GM23248 (cell line): ENCODE measurements at regions not wholly inside any gene's neighbourhood (a gene's known extent, or its start where the extent isn't known, plus 50 kb on each side); places are given as distances from the start of the nearest gene placed in this dataset.
"Not testable (repeated sequence)": the region's sequence is repeated elsewhere in the genome, so short reads cannot be mapped to it uniquely, and the experiment has no call there.

Source experiments
- DNase-seq: peaks from one replicate; pipeline ENCODE4 v3.0.0-alpha.2; 2015
- H2AFZ ChIP-seq: fragments of 200-600 bp; sonication (generic); 2 replicates; pipeline ENCODE4 v1.6.1; 2016; ENCODE audit warnings: antibody characterized with exemption
- H3F3A ChIP-seq: fragments of 200-600 bp; sonication (generic); 2 replicates; pipeline ENCODE4 v1.6.1; 2016; ENCODE audit warnings: mild to moderate bottlenecking, antibody characterized with exemption, mixed run types; ENCODE audit not compliant: insufficient read depth
- H3K27ac ChIP-seq: fragments of 200-600 bp; sonication (generic); 2 replicates; pipeline ENCODE4 v1.5.1; 2016; ENCODE audit warnings: mild to moderate bottlenecking
- H3K27me3 ChIP-seq: fragments of 200-600 bp; sonication (generic); replicated peaks from 2 replicates; pipeline ENCODE4 v1.6.1; 2016; ENCODE audit warnings: mild to moderate bottlenecking; ENCODE audit not compliant: insufficient read depth
- H3K36me3 ChIP-seq: fragments of 200-600 bp; sonication (generic); 2 replicates; pipeline ENCODE4 v1.6.1; 2016; ENCODE audit warnings: low read depth, mild to moderate bottlenecking
- H3K4me1 ChIP-seq: fragments of 200-600 bp; sonication (generic); 2 replicates; pipeline ENCODE4 v1.6.1; 2016; ENCODE audit warnings: mild to moderate bottlenecking; ENCODE audit not compliant: insufficient read depth
- H3K4me2 ChIP-seq: fragments of 200-600 bp; sonication (generic); one replicate; pipeline ENCODE4 v1.6.1; 2016; ENCODE audit warnings: mild to moderate bottlenecking; ENCODE audit not compliant: unreplicated experiment
- H3K4me3 ChIP-seq: fragments of 200-600 bp; sonication (generic); 2 replicates; pipeline ENCODE4 v1.5.1; 2016; ENCODE audit warnings: mild to moderate bottlenecking
- H3K79me2 ChIP-seq: fragments of 200-600 bp; sonication (generic); 2 replicates; pipeline ENCODE4 v1.6.1; 2016; ENCODE audit warnings: mild to moderate bottlenecking; ENCODE audit not compliant: insufficient read depth
- H3K9ac ChIP-seq: fragments of 200-600 bp; sonication (generic); 2 replicates; pipeline ENCODE4 v1.6.1; 2016; ENCODE audit warnings: mild to moderate bottlenecking
- H3K9me2 ChIP-seq: fragments of 200-600 bp; sonication (generic); 2 replicates; pipeline ENCODE4 v1.6.1; 2016; ENCODE audit warnings: mixed run types, mild to moderate bottlenecking, moderate library complexity; ENCODE audit not compliant: insufficient read depth
- H3K9me3 ChIP-seq: fragments of 200-600 bp; sonication (generic); one replicate; pipeline ENCODE4 v1.6.1; 2017; ENCODE audit warnings: low read depth
- H4K20me1 ChIP-seq: fragments of 200-600 bp; sonication (generic); 2 replicates; pipeline ENCODE4 v1.6.0; 2016; ENCODE audit not compliant: insufficient read depth
- EZH2 ChIP-seq: fragments of 200-600 bp; sonication (generic); IDR thresholded peaks from 2 replicates; pipeline ENCODE4 v1.6.1; 2018; ENCODE audit warnings: antibody characterized with exemption, mild to moderate bottlenecking; ENCODE audit not compliant: insufficient read depth, poor library complexity, severe bottlenecking
- EZH2phosphoT487 ChIP-seq: fragments of 200-600 bp; sonication (generic); IDR thresholded peaks from 2 replicates; pipeline ENCODE4 v1.6.1; 2018; ENCODE audit warnings: antibody characterized with exemption, moderate library complexity, mild to moderate bottlenecking, low read depth; ENCODE audit not compliant: insufficient read depth
- WGBS, 2 experiments: methylation state at CpG; one replicate each; pipeline ENCODE4 v1.1.6; 2015 to 2017; ENCODE audit warnings: low lambda C conversion rate in 2 of 2, low coverage in 1 of 2; ENCODE audit errors: missing lambda C conversion rate in 2 of 2; 5-methylcytosine and 5-hydroxymethylcytosine counted together
- in situ Hi-C: fragments of 300-500 bp; cut with MboI; formaldehyde crosslinking; loops from 2 replicates; pipeline ENCODE4 v1.15.0; 2020

DNA sequence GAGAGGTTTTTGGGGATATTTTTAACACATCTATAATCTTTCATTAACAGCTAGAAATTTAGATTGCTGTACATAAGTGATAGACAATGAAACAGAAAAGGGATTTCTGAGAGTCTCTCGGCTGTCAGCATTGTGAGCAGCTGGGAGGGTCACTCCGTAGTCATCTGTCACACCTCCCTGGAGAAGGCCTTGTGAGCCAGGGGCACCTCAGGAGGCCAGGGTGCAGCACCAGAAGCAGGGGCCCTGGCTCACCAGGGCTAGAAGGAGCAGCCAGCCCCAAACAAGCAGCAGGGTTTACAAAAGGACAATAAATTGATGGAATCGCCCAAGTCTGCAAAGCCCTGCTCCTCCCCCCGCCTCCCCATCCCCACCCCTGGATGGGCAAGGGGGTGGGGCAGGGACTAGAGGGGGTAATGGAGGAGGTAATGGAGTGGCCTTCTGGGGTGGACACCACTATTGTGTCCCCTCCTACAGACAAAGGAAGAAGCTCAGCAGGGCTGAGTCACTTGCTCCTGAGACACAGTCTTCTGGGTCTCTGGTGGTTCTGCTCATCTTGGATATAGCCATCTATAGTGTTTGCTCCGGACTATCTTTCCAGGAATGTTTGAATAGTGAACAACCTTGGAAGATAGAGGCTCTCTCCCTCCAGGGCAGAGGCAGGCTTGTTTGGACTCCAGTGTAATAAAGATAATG, 263.4 kb downstream of the NPHP4 start:
- no peaks in the 10 kb centered on the region for H3F3A ChIP-seq
- TF ChIP-seq EZH2phosphoT487 (no peak), EZH2 (no peak)
- no peak overlapping the region for H3K4me3 ChIP-seq
- no peaks in the 10 kb centered on the region for H3K9me3 ChIP-seq
- no peak overlapping the region for H3K4me2 ChIP-seq
- no peaks in the 10 kb centered on the region for H3K27me3 ChIP-seq
- H3K4me1 ChIP-seq, result no peaks in the 10 kb centered on the region
- in situ Hi-C loops, result no loop called here
- DNase-seq, result no peak
- no peaks in the 10 kb centered on the region for H3K9me2 ChIP-seq
- no peak overlapping the region for H3K27ac ChIP-seq
- WGBS, 2 experiments, result 14 to 16% methylated on average over 3 to 5 of the region's 5 CpGs
- no peaks in the 10 kb centered on the region for H3K36me3 ChIP-seq
- H3K9ac ChIP-seq, result no peak overlapping the region
- H3K79me2 ChIP-seq, result no peaks in the 10 kb centered on the region
- no peak overlapping the region for H2AFZ ChIP-seq
- no peaks in the 10 kb centered on the region for H4K20me1 ChIP-seq

DNA sequence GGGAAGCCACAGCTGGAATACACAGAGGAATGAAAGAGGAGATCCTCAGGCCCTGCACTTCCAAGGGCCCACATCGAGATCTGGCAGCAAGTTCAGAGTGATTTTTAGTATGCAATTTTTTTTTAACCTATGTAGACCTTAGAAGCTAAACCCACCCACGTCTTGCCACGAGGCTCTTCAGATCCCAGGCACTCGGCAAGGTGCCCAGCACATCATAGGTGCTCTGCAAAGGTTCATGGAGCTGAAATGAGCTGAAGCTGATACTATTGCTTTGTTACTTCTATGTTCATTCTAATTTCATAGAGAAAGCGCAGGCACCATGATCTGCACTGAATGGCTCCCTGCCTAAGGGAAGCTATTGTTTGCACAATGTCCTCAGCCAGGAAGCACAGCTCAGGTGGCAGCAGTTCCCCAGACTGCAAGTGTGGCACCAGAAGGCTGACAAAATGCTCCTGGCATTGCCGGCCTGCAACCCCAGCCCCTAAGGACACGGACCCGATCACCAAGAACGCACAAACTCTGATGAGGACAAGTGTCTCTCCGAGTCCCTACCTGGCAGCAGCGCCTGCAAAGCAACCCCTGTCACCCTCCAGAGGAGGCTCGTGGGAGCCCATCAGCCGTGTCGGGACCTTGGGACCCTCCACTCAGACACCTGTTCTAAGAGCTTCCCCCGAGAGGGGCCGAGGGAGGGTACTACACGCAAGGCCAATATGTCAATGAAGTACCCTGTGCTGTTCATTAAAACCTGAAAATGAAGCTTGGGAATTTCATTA, 264.2 kb downstream of the NPHP4 start:
- no peaks in the 10 kb centered on the region for H3K79me2 ChIP-seq
- no peaks in the 10 kb centered on the region for H3K36me3 ChIP-seq
- WGBS, 2 experiments, result 34 to 35% methylated on average over 17 of the region's 17 CpGs
- no peak overlapping the region for H3K9ac ChIP-seq
- no peaks in the 10 kb centered on the region for H3K27me3 ChIP-seq
- H3K4me2 ChIP-seq, result no peak overlapping the region
- H3F3A ChIP-seq, result no peaks in the 10 kb centered on the region
- no peak overlapping the region for H2AFZ ChIP-seq
- no peaks in the 10 kb centered on the region for H3K9me3 ChIP-seq
- H3K27ac ChIP-seq, result no peak overlapping the region
- in situ Hi-C loops, result no loop called here
- H3K4me1 ChIP-seq, result no peaks in the 10 kb centered on the region
- no peak overlapping the region for H3K4me3 ChIP-seq
- no peak for TF ChIP-seq EZH2phosphoT487
- no peak for TF ChIP-seq EZH2
- no peak for DNase-seq
- no peaks in the 10 kb centered on the region for H4K20me1 ChIP-seq
- no peaks in the 10 kb centered on the region for H3K9me2 ChIP-seq

DNA sequence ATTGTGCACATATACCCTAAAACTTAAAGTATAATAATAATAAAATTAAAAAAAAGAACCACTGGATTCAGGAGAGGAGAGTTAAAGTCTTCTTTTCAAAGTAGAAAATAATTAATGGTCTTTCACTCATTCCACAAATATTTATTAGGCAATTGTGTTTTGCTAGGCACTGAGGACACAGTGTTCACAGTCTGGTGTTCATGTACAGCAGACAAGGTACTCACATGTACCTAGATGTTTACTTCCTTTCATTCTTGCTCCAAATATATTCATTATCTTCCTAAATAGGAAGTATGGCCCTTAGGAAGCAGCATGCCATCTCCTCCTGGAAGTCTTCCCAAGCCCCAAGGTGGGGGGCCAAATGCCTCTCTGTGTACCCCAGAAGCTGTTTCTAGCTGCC, 265.0 kb downstream of the NPHP4 start:
- no peak overlapping the region for H3K4me3 ChIP-seq
- H3K79me2 ChIP-seq, result no peaks in the 10 kb centered on the region
- no peak overlapping the region for H3K4me2 ChIP-seq
- H3K27ac ChIP-seq, result no peak overlapping the region
- H3K9ac ChIP-seq, result no peak overlapping the region
- in situ Hi-C loops, result no loop called here
- H4K20me1 ChIP-seq, result no peaks in the 10 kb centered on the region
- H2AFZ ChIP-seq, result no peak overlapping the region
- H3F3A ChIP-seq, result no peaks in the 10 kb centered on the region
- no peak for TF ChIP-seq EZH2phosphoT487
- TF ChIP-seq EZH2, result no peak
- H3K27me3 ChIP-seq, result no peaks in the 10 kb centered on the region
- H3K9me2 ChIP-seq, result no peaks in the 10 kb centered on the region
- no peaks in the 10 kb centered on the region for H3K9me3 ChIP-seq
- H3K4me1 ChIP-seq, result no peaks in the 10 kb centered on the region
- no peaks in the 10 kb centered on the region for H3K36me3 ChIP-seq
- DNase-seq, result no peak

DNA sequence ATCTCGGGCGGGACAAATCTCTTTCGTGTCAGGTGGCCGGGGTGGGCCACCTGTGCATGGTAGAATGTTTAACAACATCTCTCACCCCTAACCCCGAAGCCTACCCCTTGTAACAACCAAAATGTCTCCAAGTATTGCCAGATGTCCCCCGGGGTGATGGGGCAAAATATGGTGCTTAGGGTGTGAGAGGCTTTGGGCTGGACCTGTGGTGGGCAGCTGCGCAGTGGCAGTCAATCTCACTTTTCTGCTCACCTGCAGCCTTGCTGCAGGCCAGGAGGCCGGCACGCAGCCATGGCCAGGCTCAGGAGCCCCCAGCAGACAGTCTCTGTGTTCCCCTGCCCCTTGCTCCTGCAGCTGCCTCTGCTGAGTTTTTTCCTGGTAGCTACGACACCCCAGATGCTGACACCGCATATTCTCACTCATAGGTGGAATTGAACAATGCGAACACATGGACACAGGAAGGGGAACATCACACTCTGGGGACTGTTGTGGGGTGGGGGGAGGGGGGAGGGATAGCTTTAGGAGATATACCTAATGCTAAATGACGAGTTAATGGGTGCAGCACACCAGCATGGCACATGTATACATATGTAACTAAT, 265.5 kb downstream of the NPHP4 start:
- in situ Hi-C loops, H3K36me3 ChIP-seq, H3K9me3 ChIP-seq, H3K4me1 ChIP-seq, H3K4me3 ChIP-seq, H3K27ac ChIP-seq, H3K4me2 ChIP-seq, H4K20me1 ChIP-seq, H3K9me2 ChIP-seq, H3F3A ChIP-seq, DNase-seq, H3K9ac ChIP-seq, H3K27me3 ChIP-seq, H3K79me2 ChIP-seq, H2AFZ ChIP-seq: not testable (repeated sequence)
- 33% methylated on average over 12 to 13 of the region's 13 CpGs for WGBS, 2 experiments
